ENCODE measurements at regions not wholly inside any gene's neighbourhood (a gene's known extent, or its start where the extent isn't known, plus 50 kb on each side); places are given as distances from the start of the nearest gene placed in this dataset.

DNA sequence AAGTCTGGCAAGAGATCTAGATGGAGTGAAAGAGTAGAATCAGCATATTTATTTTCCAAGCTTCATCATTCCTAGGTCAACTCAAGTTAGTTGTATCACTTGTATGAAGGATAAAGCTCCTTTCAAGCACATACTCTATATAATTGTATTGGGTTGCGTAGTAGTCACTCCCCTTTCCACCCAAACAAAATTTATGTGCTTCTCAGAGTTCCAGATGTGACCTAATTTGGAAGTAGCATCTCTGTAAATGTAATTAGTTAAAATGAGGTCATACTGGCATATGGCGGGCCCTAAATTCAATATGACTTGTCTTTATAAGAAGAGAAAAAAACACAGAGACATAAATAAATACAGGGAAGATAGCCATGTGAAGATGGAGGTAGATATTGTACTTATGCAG is 226.8 kb upstream of the CHORDC1 start (continued):
- no peak for TF ChIP-seq ZNF532 (CRISPR knock-in tag; IDR thresholded peaks at IDR 0.05; ENCODE audit: borderline replicate concordance)
- TF ChIP-seq RORB (CRISPR knock-in tag; IDR thresholded peaks at IDR 0.05) = no peak
- TF ChIP-seq SOX15 (CRISPR knock-in tag; IDR thresholded peaks at IDR 0.05) = no peak
- TF ChIP-seq, protein P1, sequence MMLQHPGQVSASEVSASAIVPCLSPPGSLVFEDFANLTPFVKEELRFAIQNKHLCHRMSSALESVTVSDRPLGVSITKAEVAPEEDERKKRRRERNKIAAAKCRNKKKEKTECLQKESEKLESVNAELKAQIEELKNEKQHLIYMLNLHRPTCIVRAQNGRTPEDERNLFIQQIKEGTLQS (CRISPR knock-in tag; conservative IDR thresholded peaks at IDR 0.05) = no peak
- no peak for TF ChIP-seq MXD4 (CRISPR knock-in tag; IDR thresholded peaks at IDR 0.05; ENCODE audit: borderline replicate concordance)
- no peak for TF ChIP-seq SP1 (CRISPR knock-in tag; conservative IDR thresholded peaks at IDR 0.05)
- TF ChIP-seq ATF6 (CRISPR knock-in tag; IDR thresholded peaks at IDR 0.05) = no peak
- TF ChIP-seq, protein P2, sequence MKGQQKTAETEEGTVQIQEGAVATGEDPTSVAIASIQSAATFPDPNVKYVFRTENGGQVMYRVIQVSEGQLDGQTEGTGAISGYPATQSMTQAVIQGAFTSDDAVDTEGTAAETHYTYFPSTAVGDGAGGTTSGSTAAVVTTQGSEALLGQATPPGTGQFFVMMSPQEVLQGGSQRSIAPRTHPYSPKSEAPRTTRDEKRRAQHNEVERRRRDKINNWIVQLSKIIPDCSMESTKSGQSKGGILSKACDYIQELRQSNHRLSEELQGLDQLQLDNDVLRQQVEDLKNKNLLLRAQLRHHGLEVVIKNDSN (CRISPR knock-in tag; IDR thresholded peaks at IDR 0.05) = no peak
- no peak for TF ChIP-seq OVOL2 (CRISPR knock-in tag; IDR thresholded peaks at IDR 0.05; ENCODE audit: borderline replicate concordance)

DNA sequence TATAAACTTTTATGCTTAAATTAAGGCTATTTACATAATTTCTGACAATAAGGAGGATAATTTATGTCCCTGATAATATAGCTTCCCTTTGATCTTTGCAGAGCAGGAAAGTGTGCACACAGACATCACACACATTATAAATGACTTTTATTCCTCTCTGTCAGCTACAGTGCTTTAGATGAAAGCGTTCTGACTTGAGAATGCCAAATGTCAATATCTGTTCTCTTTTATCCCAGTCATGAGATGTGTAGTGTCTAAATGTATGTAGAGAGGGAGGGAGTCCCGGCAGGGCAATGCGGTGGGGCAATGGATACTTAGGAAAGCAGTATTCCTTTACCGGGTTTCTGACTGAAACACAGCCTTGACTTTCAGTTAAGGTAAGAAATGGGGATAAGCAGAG is 225.4 kb upstream of the CHORDC1 start:
- ATAC-seq = no peak
- H3K36me3 Mint-ChIP-seq = no peaks in the 10 kb centered on the region
- no peaks in the 10 kb centered on the region for H3K9me3 Mint-ChIP-seq
- POLR2A ChIA-PET = interaction anchor here (0.5 kb wide), 1 partner anchor 18 kb away, joined by 4 read pairs; no protein-coding TSS in a partner anchor
- TF ChIP-seq, protein P2 (CRISPR knock-in tag; IDR thresholded peaks at IDR 0.05) = no peak
- TF ChIP-seq CREB1 (CRISPR knock-in tag; IDR thresholded peaks at IDR 0.05) (no peak), IRF2 (CRISPR knock-in tag; IDR thresholded peaks at IDR 0.05; ENCODE audit: borderline replicate concordance, low read depth) (no peak), JUN (CRISPR knock-in tag; IDR thresholded peaks at IDR 0.05) (no peak), ZNF138 (CRISPR knock-in tag; conservative IDR thresholded peaks at IDR 0.05) (no peak)
- no peak overlapping the region for H3K27ac Mint-ChIP-seq
- H3K4me3 Mint-ChIP-seq = no peak overlapping the region
- CTCF ChIA-PET = no interaction called here
- no peaks in the 10 kb centered on the region for H3K27me3 Mint-ChIP-seq (ENCODE audit: low read depth)
- no peak for DNase-seq (ENCODE audit: low spot score)
- peaks cover 1% of the 10 kb centered on the region for H3K4me1 Mint-ChIP-seq

DNA sequence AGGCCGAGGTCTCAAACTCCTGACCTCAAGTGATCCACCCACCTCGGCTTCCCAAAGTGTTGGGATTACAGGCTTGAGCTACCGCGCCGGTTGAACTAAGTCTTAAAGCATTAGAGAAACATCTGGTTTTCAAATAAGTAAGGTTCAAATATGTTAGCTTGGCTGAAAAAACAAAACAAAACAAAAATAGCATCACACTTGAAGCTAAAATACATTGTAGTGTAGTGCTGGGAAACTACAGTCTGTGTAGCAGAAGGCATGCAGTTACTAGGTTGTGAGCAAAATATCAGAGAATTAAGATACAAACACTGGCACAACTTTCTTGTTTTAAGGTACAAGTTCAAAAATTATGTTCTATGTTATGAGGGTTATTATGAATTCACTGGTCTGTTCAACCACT is 224.8 kb upstream of the CHORDC1 start:
- Mint-ChIP-seq H3K9me3 (no peaks in the 10 kb centered on the region), H3K4me1 (no peaks in the 10 kb centered on the region), H3K36me3 (no peaks in the 10 kb centered on the region), H3K27me3 (ENCODE audit: low read depth) (no peaks in the 10 kb centered on the region), H3K27ac (no peak overlapping the region), H3K4me3 (no peak overlapping the region)
- DNase-seq (ENCODE audit: low spot score) (no peak), ATAC-seq (no peak)
- ChIA-PET POLR2A (interaction anchor here (0.5 kb wide), 1 partner anchor 18 kb away, joined by 4 read pairs; no protein-coding TSS in a partner anchor), CTCF (no interaction called here)
- TF ChIP-seq, protein P3, sequence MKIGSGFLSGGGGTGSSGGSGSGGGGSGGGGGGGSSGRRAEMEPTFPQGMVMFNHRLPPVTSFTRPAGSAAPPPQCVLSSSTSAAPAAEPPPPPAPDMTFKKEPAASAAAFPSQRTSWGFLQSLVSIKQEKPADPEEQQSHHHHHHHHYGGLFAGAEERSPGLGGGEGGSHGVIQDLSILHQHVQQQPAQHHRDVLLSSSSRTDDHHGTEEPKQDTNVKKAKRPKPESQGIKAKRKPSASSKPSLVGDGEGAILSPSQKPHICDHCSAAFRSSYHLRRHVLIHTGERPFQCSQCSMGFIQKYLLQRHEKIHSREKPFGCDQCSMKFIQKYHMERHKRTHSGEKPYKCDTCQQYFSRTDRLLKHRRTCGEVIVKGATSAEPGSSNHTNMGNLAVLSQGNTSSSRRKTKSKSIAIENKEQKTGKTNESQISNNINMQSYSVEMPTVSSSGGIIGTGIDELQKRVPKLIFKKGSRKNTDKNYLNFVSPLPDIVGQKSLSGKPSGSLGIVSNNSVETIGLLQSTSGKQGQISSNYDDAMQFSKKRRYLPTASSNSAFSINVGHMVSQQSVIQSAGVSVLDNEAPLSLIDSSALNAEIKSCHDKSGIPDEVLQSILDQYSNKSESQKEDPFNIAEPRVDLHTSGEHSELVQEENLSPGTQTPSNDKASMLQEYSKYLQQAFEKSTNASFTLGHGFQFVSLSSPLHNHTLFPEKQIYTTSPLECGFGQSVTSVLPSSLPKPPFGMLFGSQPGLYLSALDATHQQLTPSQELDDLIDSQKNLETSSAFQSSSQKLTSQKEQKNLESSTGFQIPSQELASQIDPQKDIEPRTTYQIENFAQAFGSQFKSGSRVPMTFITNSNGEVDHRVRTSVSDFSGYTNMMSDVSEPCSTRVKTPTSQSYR (CRISPR knock-in tag; IDR thresholded peaks at IDR 0.05) = no peak
- TF ChIP-seq, protein P1 (CRISPR knock-in tag; conservative IDR thresholded peaks at IDR 0.05) = no peak
- TF ChIP-seq FOXP4 (CRISPR knock-in tag; IDR thresholded peaks at IDR 0.05) (no peak), CTCF (IDR thresholded peaks at IDR 0.05) (no peak)
- TF ChIP-seq, protein P4, sequence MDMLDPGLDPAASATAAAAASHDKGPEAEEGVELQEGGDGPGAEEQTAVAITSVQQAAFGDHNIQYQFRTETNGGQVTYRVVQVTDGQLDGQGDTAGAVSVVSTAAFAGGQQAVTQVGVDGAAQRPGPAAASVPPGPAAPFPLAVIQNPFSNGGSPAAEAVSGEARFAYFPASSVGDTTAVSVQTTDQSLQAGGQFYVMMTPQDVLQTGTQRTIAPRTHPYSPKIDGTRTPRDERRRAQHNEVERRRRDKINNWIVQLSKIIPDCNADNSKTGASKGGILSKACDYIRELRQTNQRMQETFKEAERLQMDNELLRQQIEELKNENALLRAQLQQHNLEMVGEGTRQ (CRISPR knock-in tag; IDR thresholded peaks at IDR 0.05) = no peak
